Panc1 (cell line): ENCODE measurements at regions not wholly inside any gene's neighbourhood (a gene's known extent, or its start where the extent isn't known, plus 50 kb on each side); places are given as distances from the start of the nearest gene placed in this dataset.

ENCODE experiments used
- POLR2AphosphoS5 ChIP-seq: IDR thresholded peaks from 2 replicates; pipeline ENCODE4 v1.6.1; 2012; ENCODE audit warnings: mild to moderate bottlenecking, low read depth, low read length, moderate library complexity
- TF ChIP-seq, protein P1 (sequence below): fragments of 450-650 bp; IDR thresholded peaks from 2 replicates; pipeline ENCODE4 v1.5.1; 2017; ENCODE audit warnings: mild to moderate bottlenecking

DNA sequence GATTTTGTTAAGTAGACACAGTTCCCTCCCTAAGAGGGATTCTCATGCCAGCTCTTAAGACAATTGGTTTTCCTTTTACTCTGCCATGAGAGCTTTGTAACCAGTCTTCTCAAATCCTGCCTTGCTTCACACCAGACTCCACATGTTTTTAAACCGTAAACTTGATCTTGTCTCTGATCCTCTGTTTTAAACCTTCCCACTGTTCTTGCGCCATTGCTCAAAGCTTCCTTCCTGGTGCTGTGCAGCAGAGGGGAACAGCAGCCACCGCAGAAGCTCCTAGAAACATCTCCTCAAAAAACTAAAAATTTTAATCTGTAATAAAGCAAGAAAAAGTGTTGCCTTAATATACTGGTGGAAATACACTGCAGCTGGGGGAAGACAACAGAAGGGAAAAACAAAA is 154.5 kb upstream of the SATB1 start:
- TF ChIP-seq, protein P1, sequence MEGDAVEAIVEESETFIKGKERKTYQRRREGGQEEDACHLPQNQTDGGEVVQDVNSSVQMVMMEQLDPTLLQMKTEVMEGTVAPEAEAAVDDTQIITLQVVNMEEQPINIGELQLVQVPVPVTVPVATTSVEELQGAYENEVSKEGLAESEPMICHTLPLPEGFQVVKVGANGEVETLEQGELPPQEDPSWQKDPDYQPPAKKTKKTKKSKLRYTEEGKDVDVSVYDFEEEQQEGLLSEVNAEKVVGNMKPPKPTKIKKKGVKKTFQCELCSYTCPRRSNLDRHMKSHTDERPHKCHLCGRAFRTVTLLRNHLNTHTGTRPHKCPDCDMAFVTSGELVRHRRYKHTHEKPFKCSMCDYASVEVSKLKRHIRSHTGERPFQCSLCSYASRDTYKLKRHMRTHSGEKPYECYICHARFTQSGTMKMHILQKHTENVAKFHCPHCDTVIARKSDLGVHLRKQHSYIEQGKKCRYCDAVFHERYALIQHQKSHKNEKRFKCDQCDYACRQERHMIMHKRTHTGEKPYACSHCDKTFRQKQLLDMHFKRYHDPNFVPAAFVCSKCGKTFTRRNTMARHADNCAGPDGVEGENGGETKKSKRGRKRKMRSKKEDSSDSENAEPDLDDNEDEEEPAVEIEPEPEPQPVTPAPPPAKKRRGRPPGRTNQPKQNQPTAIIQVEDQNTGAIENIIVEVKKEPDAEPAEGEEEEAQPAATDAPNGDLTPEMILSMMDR, result no peak
- no peak for TF ChIP-seq POLR2AphosphoS5
